Activated CD8-positive, alpha-beta memory T cell treated with anti-CD3 and anti-CD28 coated beads for 36 hours (primary cell): ENCODE measurements at regions not wholly inside any gene's neighbourhood (a gene's known extent, or its start where the extent isn't known, plus 50 kb on each side); places are given as distances from the start of the nearest gene placed in this dataset.

Source experiments
- CTCF ChIA-PET: fragments of 350-600 bp; sonication (Branson Sonifier 250); formaldehyde crosslinking; loops from one replicate; lab custom pipeline; 2021; ENCODE audit warnings: antibody characterized with exemption; lab: Charles Lee
- POLR2A ChIA-PET: fragments of 350-600 bp; sonication (Branson Sonifier 250); formaldehyde crosslinking; loops from one replicate; lab custom pipeline; 2021; ENCODE audit warnings: antibody characterized with exemption; lab: Charles Lee

GRCh38 chr20:48471176-48471575, 356.6 kb downstream of the PREX1 start:
- CTCF ChIA-PET: no interaction called here

DNA sequence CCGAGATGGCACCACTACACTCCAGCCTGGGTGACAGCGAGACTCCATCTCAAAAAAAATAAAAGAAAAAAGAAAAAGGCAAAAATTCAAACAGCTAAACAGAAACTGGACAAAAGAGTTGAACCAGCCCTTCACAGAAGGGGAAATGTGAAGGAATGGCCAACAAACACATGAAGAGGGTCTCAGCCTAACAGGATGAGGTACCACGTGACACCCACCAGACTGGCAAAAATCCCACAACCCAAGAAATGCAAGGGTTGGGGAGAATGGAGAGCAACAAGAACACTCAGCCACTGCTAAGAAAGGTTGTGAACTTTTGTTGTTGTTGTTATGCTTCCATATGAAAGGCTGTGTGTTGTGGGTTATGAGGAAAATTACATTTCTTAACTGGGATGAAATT, 357.7 kb downstream of the PREX1 start:
- ChIA-PET POLR2A (no interaction called here), CTCF (no interaction called here)

More at GRCh38 chr20:48471176-48471575, 356.6 kb downstream of the PREX1 start:
- POLR2A ChIA-PET: no interaction called here

GRCh38 chr20:48469026-48469425, 358.8 kb downstream of the PREX1 start:
- CTCF ChIA-PET: no interaction called here
- POLR2A ChIA-PET: no interaction called here

GRCh38 chr20:48468571-48468970, 359.2 kb downstream of the PREX1 start:
- ChIA-PET CTCF (no interaction called here), POLR2A (no interaction called here)

GRCh38 chr20:48467622-48468021, 360.2 kb downstream of the PREX1 start:
- CTCF ChIA-PET: no interaction called here
- POLR2A ChIA-PET: no interaction called here

- CTCF ChIA-PET: no interaction called here
These were observed 362.5 kb downstream of the PREX1 start for GRCh38 chr20:48465271-48465670.

DNA sequence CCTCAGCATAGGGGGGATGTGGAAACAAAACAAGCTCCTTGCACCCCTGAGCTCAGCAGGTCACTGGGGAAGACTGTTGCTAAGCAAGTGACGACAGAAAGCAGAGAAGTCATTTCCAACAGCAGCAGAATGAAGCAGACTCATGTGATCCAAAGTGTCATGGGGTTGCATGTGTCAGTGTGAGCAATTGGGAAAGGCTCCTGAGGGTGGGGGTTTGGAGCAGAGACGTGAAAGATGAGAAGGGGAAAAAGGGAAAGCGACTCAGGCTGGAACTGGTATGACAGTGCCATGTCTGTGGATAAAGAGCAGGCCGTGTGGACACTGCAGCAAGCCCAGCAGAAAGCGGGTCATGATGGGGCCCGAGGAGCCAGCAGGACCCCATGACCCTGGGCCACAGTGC, 363.9 kb downstream of the PREX1 start:
- POLR2A ChIA-PET: no interaction called here
- CTCF ChIA-PET: no interaction called here

More at GRCh38 chr20:48465271-48465670, 362.5 kb downstream of the PREX1 start:
- POLR2A ChIA-PET: no interaction called here

DNA sequence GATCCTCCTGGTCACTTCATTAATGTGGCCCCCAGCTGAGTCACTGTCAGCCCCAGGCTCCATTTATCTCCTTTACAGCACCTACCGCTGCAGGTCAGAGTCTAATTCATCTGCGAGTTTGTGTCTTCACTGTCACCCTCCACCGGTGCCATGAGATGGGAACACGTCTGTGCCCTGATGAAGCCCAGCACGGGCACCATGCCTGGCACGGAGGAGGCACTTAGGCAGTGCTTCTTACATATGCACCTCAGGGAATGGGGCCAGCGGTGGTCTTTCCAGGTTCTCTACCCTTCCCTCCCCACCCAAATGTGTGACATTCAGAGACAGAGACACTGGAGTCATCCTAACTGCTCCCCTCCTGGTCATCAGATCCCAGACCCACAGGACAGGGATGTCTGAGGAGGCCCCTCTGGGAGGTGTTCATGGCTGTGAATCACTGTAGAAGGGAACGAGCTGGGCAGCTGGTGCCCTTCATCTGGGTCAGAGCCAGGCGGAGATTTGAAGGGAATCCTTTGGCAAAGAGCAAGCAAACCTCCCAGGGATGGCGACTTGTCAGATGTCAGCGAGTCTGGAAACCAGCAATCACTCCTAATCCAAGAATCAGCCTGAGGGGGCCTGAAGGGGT, 364.6 kb downstream of the PREX1 start:
- POLR2A ChIA-PET: no interaction called here
- CTCF ChIA-PET: no interaction called here

- ChIA-PET CTCF (no interaction called here), POLR2A (no interaction called here)
These were observed 366.1 kb downstream of the PREX1 start for GRCh38 chr20:48461735-48462119.

GRCh38 chr20:48461091-48461734, 366.6 kb downstream of the PREX1 start:
- POLR2A ChIA-PET: no interaction called here
- CTCF ChIA-PET: no interaction called here

DNA sequence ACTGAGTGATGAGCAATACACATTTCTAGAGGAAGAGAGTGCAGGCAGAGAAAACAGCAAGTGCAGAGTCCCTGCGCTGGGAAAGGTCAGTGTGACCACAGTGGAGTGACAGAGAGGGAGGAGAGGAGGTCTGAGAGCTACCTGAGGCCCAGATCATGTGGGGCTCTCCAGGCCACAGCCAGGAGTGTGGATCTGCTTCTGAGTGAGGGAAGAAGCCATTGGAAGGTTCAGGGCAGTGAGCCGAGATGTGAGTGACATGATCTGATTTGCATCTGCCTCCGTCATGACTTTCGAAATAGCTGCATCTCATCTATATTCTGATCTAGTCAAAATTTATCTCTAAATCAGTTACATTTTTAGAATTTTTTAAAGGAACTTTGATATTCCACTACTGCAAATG, 367.1 kb downstream of the PREX1 start:
- POLR2A ChIA-PET: no interaction called here
- CTCF ChIA-PET: no interaction called here

GRCh38 chr20:48459722-48460395, 367.9 kb downstream of the PREX1 start:
- ChIA-PET CTCF (no interaction called here), POLR2A (no interaction called here)

DNA sequence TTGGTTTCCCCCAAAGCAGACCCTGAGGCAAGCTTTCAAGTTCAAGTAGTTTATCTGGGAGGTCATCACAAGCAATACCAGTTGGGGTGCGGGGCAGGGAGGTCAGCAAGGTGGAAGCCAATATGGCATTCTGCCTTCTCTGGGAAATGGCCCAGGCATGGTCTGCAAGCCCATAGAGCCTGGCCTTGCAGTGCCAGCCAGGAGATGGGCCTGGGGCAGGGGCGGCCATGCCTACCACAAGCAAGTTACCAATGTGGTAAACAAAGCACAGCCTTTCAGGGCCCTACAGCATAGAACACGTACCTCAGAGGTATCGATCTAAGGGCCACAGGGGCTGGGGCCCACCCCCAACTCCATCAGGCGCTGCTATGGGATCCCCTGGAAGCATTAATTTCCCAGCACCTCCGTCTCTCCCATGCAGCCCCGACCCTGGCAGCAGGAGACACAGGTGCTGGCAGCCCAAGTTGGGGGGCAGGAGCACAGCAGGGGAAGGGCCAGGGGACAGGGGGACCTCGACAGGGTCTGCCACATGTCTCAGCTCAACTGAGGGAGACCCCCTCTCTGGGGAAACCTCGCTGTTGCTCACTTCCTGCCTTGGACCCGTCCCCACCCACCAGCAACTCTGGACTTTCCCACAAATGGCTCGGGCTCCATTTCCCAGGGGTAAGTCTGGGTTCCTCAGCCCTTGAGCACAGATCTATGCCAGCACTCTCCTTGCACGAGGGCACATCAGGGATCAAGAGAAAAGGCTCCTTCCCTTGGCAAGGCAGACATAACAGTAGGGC, 369.0 kb downstream of the PREX1 start:
- ChIA-PET POLR2A (no interaction called here), CTCF (no interaction called here)

- CTCF ChIA-PET: no interaction called here
- POLR2A ChIA-PET: no interaction called here
These were observed 369.8 kb downstream of the PREX1 start for GRCh38 chr20:48458003-48458377.

- ChIA-PET CTCF (no interaction called here), POLR2A (no interaction called here)
These were observed 370.4 kb downstream of the PREX1 start for GRCh38 chr20:48457193-48458002.

DNA sequence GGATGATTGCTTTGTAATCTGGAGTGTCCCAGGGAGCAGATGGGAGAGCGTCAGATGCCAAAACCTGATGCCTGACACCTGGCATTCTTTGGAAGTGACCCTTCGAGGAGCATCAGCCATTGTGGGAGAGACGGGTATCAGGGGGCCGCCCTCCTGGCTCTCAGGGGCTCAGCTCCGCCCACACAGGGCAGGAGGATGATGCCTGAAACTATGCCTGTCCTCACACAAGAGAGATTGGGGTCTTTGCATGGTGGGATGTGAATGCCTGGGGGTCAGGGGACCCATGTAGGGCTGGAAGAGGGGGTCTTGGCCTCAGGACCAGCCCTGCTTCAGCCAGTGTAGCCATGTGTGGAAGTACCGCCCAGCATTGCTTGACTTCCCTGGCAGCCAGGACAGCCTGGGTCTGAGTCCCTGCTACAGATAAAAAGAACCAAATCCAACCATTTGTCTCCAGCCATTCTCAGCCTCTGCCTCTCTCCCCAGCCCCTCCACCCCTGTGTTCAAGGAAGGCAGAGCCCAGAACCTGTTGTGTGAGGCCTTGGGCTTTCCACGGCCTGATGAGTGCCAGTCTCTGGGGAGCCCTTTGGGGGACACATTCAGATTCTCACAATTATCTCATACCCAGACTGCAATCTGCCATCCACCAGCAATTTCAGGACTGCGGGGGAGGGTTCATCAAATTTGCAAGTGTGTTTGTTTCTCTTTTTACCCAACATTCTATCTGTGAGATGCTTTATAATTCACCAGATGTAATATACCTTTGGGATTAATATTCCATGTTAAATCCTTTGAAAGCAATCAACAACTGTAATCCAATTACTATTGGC, 371.2 kb downstream of the PREX1 start:
- ChIA-PET CTCF (no interaction called here), POLR2A (no interaction called here)

DNA sequence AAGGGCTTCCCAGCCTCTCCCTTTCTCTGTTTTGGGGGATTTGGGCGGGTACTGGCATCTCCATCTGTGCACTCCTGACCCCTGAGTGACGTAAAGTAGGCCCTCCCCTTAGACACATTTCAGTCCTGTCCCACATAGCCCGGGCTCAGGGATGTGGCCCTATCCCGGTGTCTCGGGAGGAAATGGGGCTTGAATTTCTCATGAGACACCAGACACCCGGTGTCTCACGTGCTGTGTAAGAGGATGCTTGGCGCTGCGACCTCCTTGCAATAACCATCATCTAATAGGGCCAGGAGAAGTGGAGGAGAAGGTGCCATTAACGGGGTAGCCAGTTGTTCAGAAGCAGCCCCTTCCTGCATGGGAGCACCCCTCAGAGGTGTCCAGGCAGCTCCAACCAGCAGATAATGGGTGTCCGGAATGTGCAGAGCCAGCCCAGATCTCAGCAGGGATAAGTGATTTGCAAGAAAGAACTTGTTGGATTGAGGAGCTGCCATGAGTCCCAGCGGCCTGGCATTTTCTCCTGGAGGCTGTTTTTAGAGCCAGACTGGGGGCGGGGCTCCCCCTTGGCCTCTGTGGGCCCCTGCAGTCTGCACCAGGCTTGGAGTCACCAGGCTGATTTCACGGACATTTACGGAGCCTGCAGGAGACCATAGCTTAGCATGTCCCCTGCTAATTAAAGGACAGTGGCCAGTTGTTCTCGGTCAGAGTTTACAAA, 372.0 kb downstream of the PREX1 start:
- ChIA-PET POLR2A (no interaction called here), CTCF (no interaction called here)
